HG03575 (cell line): ENCODE measurements at regions not wholly inside any gene's neighbourhood (a gene's known extent, or its start where the extent isn't known, plus 50 kb on each side); places are given as distances from the start of the nearest gene placed in this dataset.

Source experiments
- ATAC-seq: cut with Tn5 transposase; IDR thresholded peaks from one replicate; pipeline ENCODE4 v1.9.1; 2021; ENCODE audit not compliant: unreplicated experiment, insufficient number of reproducible peaks, low FRiP score; ENCODE audit errors: extremely low read depth

- ATAC-seq: no peak
These were observed 235.1 kb upstream of the MEOX2 start for GRCh38 chr7:15921576-15921975.

- no peak for ATAC-seq
These were observed 234.5 kb upstream of the MEOX2 start for GRCh38 chr7:15920953-15921352.

- no peak for ATAC-seq
These were observed 230.3 kb upstream of the MEOX2 start for GRCh38 chr7:15916681-15917380.

GRCh38 chr7:15915686-15916293, 229.3 kb upstream of the MEOX2 start:
- no peak for ATAC-seq

- ATAC-seq: no peak
These were observed 228.1 kb upstream of the MEOX2 start for GRCh38 chr7:15914611-15915010.

- no peak for ATAC-seq
These were observed 220.0 kb upstream of the MEOX2 start for GRCh38 chr7:15906436-15906835.

GRCh38 chr7:15905251-15906040, 219.0 kb upstream of the MEOX2 start:
- ATAC-seq: no peak

- no peak for ATAC-seq
These were observed 204.8 kb upstream of the MEOX2 start for GRCh38 chr7:15891151-15891881.

GRCh38 chr7:15889507-15889906, 203.0 kb upstream of the MEOX2 start:
- no peak for ATAC-seq

GRCh38 chr7:15888090-15888489, 201.6 kb upstream of the MEOX2 start:
- ATAC-seq: no peak

- ATAC-seq: no peak
These were observed 200.1 kb upstream of the MEOX2 start for GRCh38 chr7:15886626-15887025.

- ATAC-seq: no peak
These were observed 199.2 kb upstream of the MEOX2 start for GRCh38 chr7:15885678-15886077.

GRCh38 chr7:15874774-15875173, 188.3 kb upstream of the MEOX2 start:
- no peak for ATAC-seq

GRCh38 chr7:15870347-15870746, 183.9 kb upstream of the MEOX2 start:
- no peak for ATAC-seq

- ATAC-seq: no peak
These were observed 181.0 kb upstream of the MEOX2 start for GRCh38 chr7:15867441-15867840.

GRCh38 chr7:15866753-15867152, 180.3 kb upstream of the MEOX2 start:
- no peak for ATAC-seq

- ATAC-seq: no peak
These were observed 178.1 kb upstream of the MEOX2 start for GRCh38 chr7:15864626-15864991.

GRCh38 chr7:15863951-15864625, 177.6 kb upstream of the MEOX2 start:
- no peak for ATAC-seq

GRCh38 chr7:15862781-15863165, 176.3 kb upstream of the MEOX2 start:
- no peak for ATAC-seq
